Astrocyte of the hippocampus (primary cell): ENCODE measurements at regions not wholly inside any gene's neighbourhood (a gene's known extent, or its start where the extent isn't known, plus 50 kb on each side); places are given as distances from the start of the nearest gene placed in this dataset.

ENCODE experiments used
- DNase-seq: peaks from one replicate; pipeline ENCODE4 v3.0.0; 2011; ENCODE audit warnings: low read depth, low spot score

- no peak for DNase-seq
Measured at GRCh38 chr18:72368308-72368707, 175.8 kb downstream of the CBLN2 start.

GRCh38 chr18:72360634-72361033, 183.5 kb downstream of the CBLN2 start:
- no peak for DNase-seq

DNA sequence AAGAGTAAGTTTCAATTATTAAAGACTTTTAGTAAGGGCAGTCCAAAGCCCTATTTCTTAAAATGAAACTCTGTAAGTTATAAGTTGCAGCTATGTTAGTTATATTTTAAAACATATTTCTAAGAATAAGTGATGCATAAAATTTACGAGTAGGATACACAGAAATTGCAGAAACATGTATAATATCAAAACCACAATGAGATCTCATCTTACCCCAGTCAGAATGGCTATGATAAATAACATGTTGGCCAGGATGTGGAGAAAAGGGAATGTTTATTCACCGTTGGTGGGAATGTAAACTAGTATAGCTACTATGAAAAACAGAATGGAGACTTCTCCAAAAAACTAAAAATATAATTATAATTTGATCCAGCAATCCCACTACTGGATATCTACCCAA, 201.2 kb downstream of the CBLN2 start:
- DNase-seq, result no peak

DNA sequence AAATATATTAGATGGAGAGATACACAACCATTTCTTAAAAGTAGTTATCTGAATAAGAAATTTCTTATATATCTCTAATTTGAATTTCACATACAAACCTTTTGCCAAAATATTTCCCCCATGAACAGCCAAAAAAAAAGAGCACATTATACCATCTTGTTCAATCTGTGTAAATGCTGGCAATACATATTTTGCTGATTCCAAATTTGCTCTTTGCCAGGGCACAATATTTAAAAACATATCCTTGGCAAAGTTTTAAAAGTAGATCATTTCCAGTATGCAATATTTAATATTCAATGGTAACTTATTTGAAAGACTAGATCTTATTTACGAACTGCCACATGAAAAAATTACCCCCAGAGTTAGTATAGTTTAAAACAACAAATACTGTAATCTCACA, 204.2 kb downstream of the CBLN2 start:
- no peak for DNase-seq

GRCh38 chr18:72336786-72337185, 207.4 kb downstream of the CBLN2 start:
- DNase-seq, result no peak

- no peak for DNase-seq
Measured at GRCh38 chr18:72329533-72329932, 214.6 kb downstream of the CBLN2 start.

DNA sequence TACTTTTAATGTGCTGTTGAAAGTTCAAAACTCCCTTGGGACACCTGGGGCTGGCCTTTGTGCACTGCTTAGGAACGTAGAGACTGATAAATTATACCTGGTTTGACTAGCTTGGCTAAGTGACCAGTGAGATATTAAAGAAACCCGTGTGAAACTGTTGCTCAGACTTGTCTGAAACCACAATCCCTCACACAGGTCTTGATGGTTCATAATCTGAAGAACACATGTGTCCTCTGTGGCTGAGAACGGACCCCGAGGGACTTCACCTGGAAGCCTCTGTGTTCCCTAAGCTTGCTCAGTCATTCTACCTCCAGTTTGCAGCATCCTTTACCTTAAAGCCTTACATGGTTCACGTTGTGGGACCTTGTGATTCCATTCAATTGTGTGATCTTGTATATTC, 218.8 kb downstream of the CBLN2 start:
- no peak for DNase-seq

DNA sequence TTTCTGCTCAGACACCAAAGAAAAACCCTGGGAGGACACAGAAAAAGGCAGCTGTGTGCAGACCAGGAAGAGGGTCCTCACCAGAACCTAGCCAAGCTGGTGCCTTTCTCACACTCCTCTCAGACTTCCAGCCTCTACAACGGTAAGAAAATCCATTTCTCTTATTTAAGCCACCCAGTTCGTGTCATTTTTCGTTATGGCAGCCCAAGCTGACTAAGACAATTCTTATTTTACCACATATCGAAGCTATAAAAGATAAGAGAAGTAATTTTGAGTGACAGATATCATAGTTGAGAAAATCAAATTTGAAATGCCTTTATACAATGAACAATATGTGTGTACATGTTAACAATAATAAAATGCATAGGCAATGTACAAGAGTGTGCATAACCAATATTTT, 219.5 kb downstream of the CBLN2 start:
- no peak for DNase-seq

GRCh38 chr18:72316497-72316896, 227.6 kb downstream of the CBLN2 start:
- no peak for DNase-seq

DNA sequence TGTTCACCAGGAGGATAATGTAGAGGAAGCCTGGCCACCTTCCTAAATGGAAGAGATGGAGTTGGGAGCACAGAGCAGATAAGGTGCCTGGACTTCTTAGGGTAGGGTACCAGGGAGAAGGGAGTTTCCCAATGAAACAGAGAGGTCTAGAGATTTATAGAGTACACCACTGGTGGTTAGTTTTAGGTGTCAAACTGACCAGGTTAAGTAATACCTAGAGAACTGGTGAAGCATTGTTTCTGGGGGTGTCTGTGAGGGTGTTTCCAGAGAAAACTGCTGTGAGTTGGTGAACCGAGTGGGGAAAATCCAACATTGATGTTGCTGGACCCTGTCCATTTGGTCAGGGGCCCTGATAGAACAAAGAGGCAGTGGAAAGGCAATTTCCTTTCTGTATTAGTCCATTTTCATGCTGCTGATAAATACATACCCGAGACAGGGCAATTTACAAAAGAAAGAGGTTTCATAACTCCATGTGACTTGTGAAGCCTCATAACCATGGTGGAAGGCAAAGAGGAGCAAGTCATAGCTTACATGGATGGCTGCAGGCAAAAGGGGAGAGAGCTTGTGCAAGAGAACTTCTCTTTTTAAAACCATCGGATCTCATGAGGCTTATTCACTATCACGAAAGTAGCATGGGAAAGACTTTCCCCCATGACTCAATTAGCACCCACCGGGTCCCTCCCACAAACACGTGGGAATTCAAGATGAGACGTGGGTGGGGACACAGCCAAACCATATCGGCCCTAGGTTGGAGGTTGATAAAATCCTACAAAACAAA, 260.8 kb downstream of the CBLN2 start:
- DNase-seq, result no peak

GRCh38 chr18:72273025-72273424, 271.1 kb downstream of the CBLN2 start:
- no peak for DNase-seq

DNA sequence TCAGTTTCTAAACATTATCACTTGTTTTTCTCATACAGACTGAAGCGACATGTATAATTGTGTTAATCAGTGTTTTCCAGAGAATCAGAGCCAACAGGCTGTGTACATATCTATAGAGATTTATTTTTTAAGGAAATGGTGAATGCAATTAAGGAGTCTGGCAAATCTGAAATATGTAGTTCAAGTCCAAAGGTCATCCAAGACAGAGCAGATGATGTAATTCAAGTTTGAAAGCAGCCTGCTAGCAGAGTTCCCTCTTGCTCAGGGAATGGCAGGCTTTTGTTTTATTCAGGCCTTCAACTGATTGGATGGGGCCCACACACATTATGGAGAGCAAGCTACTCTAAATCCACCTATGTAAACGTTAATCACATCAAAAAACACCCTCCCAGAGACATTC, 282.6 kb downstream of the CBLN2 start:
- no peak for DNase-seq

- DNase-seq, result no peak
Measured at GRCh38 chr18:72246076-72246475, 298.1 kb downstream of the CBLN2 start.

- no peak for DNase-seq
Measured at GRCh38 chr18:72235422-72235821, 308.7 kb downstream of the CBLN2 start.

DNA sequence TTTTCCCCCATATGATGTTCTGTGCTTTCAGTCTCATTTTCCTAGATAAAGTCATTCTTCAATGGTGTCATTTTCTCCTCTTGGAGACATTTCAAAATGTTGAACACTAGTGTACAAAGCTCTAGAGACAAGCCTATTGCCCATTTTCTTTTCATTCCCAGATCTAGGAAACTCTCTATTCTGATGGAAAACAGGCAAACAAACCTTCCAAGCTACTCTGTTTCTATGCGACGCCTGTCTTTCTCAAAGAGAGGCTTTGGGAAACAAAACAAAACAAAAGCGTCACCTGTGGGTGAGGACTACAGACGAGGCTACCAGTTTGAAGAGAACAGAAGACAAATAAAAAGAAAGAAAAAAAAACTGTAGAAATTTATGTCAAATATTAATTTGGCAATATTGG, 311.0 kb downstream of the CBLN2 start:
- DNase-seq, result no peak

GRCh38 chr18:72232644-72233043, 311.5 kb downstream of the CBLN2 start:
- no peak for DNase-seq

DNA sequence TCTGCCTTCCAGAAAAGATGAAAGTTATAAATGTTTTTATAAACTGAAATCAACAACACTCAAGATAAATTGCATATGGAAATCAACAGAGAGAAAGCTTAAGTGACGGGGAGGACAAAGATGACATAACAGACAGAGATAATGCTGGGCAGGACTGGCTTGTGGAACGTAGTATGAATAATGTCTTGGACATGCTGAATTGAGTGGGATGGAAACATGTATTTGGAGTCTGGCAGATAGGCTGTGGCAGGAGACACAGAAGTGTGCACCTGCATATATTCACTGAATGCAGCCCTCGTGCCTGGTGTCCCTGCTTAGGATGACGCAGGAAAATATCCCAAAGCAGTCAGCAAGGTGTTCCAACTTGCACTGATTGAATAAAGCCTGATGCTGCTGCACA, 318.2 kb downstream of the CBLN2 start:
- no peak for DNase-seq

- no peak for DNase-seq
Measured at GRCh38 chr18:72223733-72224132, 320.4 kb downstream of the CBLN2 start.

DNA sequence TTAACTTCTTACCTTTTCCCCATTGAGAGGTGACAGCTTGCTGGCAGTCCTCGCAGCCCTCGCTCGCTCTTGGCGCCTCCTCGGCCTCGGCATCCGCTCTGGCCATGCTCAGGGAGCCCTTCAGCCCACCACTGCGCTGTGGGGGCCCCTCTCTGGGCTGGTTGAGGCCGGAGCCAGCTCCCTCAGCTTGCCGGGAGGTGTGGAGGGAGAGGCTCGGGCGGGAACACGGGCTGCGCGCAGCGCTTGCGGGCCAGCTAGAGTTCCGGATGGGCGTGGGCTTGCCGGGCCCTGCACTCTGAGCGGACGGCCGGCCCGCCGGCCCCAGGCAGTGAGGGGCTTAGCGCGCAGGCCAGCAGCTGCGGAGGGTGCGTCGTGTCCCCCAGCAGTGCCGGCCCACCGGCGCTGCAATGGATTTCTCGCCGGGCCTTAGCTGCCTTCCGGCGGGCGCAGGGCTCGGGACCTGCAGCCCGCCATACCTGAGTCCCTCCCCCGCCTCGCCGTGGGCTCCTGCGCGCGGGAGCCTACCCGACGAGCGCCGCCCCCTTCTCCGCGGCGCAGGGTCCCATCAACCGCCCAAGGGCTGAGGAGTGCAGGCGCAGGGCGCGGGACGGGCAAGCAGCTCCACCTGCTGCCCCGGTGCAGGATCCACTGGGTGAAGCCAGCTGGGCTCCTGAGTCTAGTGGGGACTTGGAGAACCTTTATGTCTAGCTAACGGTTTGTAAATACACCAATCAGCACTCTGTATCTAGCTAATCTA, 335.0 kb downstream of the CBLN2 start:
- DNase-seq, result no peak

DNA sequence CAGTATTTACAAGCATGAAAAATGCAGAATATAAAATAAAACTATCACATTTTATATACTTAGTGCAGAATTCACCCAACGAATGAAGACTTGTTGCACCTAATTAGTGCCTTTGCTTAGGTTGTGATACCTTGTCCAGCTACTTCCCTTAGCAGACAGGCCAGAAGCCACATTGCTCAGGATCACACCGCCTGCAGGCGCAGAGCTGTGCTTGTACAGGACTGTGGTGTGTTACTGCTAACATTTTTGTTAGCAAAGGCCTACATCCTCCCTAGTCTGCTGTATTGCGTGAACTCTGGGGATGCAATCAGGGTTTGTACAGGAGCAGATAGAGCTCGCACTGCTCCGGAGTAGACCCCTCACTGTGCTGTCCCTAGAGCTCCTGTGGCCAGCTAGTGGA, 336.9 kb downstream of the CBLN2 start:
- no peak for DNase-seq

GRCh38 chr18:72206814-72207213, 337.3 kb downstream of the CBLN2 start:
- DNase-seq, result no peak

GRCh38 chr18:72201032-72201431, 343.1 kb downstream of the CBLN2 start:
- DNase-seq, result no peak

- no peak for DNase-seq
Measured at GRCh38 chr18:72197591-72197990, 346.6 kb downstream of the CBLN2 start.
